ENCODE measurements at regions not wholly inside any gene's neighbourhood (a gene's known extent, or its start where the extent isn't known, plus 50 kb on each side); places are given as distances from the start of the nearest gene placed in this dataset.
A peak's percentile ranks its signal among the peaks of the same experiment; 100 is the strongest.
"Not testable (repeated sequence)": the region's sequence is repeated elsewhere in the genome, so short reads cannot be mapped to it uniquely, and the experiment has no call there.

- no peak for ATAC-seq
These were observed 221.1 kb upstream of the NUDT12 start for GRCh38 chr5:103783669-103784068.

GRCh38 chr5:103780794-103781193 is 218.2 kb upstream of the NUDT12 start:
- ATAC-seq, result no peak

GRCh38 chr5:103774721-103775120 is 212.1 kb upstream of the NUDT12 start:
- no peak for ATAC-seq

GRCh38 chr5:103772248-103772647 is 209.7 kb upstream of the NUDT12 start:
- ATAC-seq, result no peak

GRCh38 chr5:103764403-103764802 is 201.8 kb upstream of the NUDT12 start:
- ATAC-seq, result no peak

GRCh38 chr5:103758996-103759395 is 196.4 kb upstream of the NUDT12 start:
- no peak for ATAC-seq

GRCh38 chr5:103755974-103756373 is 193.4 kb upstream of the NUDT12 start:
- no peak for ATAC-seq

GRCh38 chr5:103745353-103746065 is 182.9 kb upstream of the NUDT12 start:
- ATAC-seq, result no peak

GRCh38 chr5:103744159-103744558 is 181.6 kb upstream of the NUDT12 start:
- no peak for ATAC-seq

- no peak for ATAC-seq
These were observed 180.8 kb upstream of the NUDT12 start for GRCh38 chr5:103743421-103743820.

- ATAC-seq, result no peak
These were observed 179.4 kb upstream of the NUDT12 start for GRCh38 chr5:103741984-103742383.

GRCh38 chr5:103736343-103736742 is 173.8 kb upstream of the NUDT12 start:
- ATAC-seq, result not testable (repeated sequence)

- ATAC-seq, result no peak
These were observed 161.7 kb upstream of the NUDT12 start for GRCh38 chr5:103724271-103724670.

GRCh38 chr5:103721183-103721582 is 158.6 kb upstream of the NUDT12 start:
- ATAC-seq, result no peak

- ATAC-seq, result no peak
These were observed 155.5 kb upstream of the NUDT12 start for GRCh38 chr5:103718108-103718507.

GRCh38 chr5:103708601-103709000 is 146.0 kb upstream of the NUDT12 start:
- ATAC-seq, result no peak

GRCh38 chr5:103706939-103707682 is 144.5 kb upstream of the NUDT12 start:
- no peak for ATAC-seq

- peak; percentile 29 for ATAC-seq
These were observed 141.0 kb upstream of the NUDT12 start for GRCh38 chr5:103703617-103704016.

- no peak for ATAC-seq
These were observed 130.9 kb upstream of the NUDT12 start for GRCh38 chr5:103693517-103693916.

- no peak for ATAC-seq
These were observed 128.1 kb upstream of the NUDT12 start for GRCh38 chr5:103690676-103691075.

GRCh38 chr5:103679873-103680272 is 117.3 kb upstream of the NUDT12 start:
- no peak for ATAC-seq

GRCh38 chr5:103676198-103676597 is 113.6 kb upstream of the NUDT12 start:
- not testable (repeated sequence) for ATAC-seq

- no peak for ATAC-seq
These were observed 112.2 kb upstream of the NUDT12 start for GRCh38 chr5:103674739-103675138.

GRCh38 chr5:103674251-103674650 is 111.7 kb upstream of the NUDT12 start:
- no peak for ATAC-seq
